Ascending aorta (tissue), 2 donors: ENCODE measurements at regions not wholly inside any gene's neighbourhood (a gene's known extent, or its start where the extent isn't known, plus 50 kb on each side); places are given as distances from the start of the nearest gene placed in this dataset.

ENCODE experiments used
- DNase-seq, 2 donors: peaks; one replicate each; pipeline ENCODE4 v3.0.0-alpha.2; 2019; ENCODE audit warnings: low spot score in 2 of 2
- H3K27ac ChIP-seq, 2 donors: fragments of 200-600 bp; sonication (generic); one replicate each; pipeline ENCODE4 v1.5.1; 2016 to 2017; ENCODE audit warnings: mild to moderate bottlenecking in 1 of 2
- H3K27me3 ChIP-seq: fragments of 200-600 bp; sonication (generic); one replicate; pipeline ENCODE4 v1.5.1; 2017
- H3K36me3 ChIP-seq, 2 donors: fragments of 200-600 bp; sonication (generic); one replicate each; pipeline ENCODE4 v1.5.1; 2016
- H3K4me1 ChIP-seq, 2 donors: fragments of 200-600 bp; sonication (generic); one replicate each; pipeline ENCODE4 v1.5.1; 2016 to 2017; ENCODE audit warnings: mild to moderate bottlenecking in 1 of 2
- H3K4me3 ChIP-seq, 2 donors: fragments of 200-600 bp; sonication (generic); one replicate each; pipeline ENCODE4 v1.5.1; 2016 to 2017; ENCODE audit warnings: mild to moderate bottlenecking in 1 of 2
- H3K9me3 ChIP-seq, 2 donors: fragments of 200-600 bp; sonication (generic); one replicate each; pipeline ENCODE4 v1.5.1; 2016
- CTCF ChIP-seq, 3 experiments: fragments of 200-600 bp in 2 of 3; fragments of 450-650 bp in 1 of 3; sonication (generic) in 2 of 3; IDR thresholded peaks; one replicate each; pipeline ENCODE4 v1.5.1; 2016 to 2019; ENCODE audit warnings: antibody characterized with exemption in 3 of 3, mild to moderate bottlenecking in 1 of 3, moderate library complexity in 1 of 3
- intact Hi-C: fragments of 100-400 bp; cut with DNase I; formaldehyde crosslinking; loops from one replicate; pipeline ENCODE4 v1.15.1; 2023

- H3K36me3 ChIP-seq: no peaks in the 10 kb centered on the region
- no peak overlapping the region for H3K27ac ChIP-seq
- intact Hi-C loops: no loop called here
- no peaks in the 10 kb centered on the region for H3K27me3 ChIP-seq
- DNase-seq: no peak
- H3K4me1 ChIP-seq: no peaks in the 10 kb centered on the region
- TF ChIP-seq CTCF (IDR thresholded peaks at IDR 0.05): no peak
- H3K9me3 ChIP-seq: no peaks in the 10 kb centered on the region
- no peak overlapping the region for H3K4me3 ChIP-seq
Measured at GRCh38 chr3:8328967-8329366, 172.7 kb upstream of the LMCD1 start.

- no peak for DNase-seq
- no peaks in the 10 kb centered on the region for H3K4me1 ChIP-seq
- no peak for TF ChIP-seq CTCF (IDR thresholded peaks at IDR 0.05)
- H3K4me3 ChIP-seq: no peak overlapping the region
- H3K9me3 ChIP-seq: no peaks in the 10 kb centered on the region
- intact Hi-C loops: no loop called here
- H3K27me3 ChIP-seq: no peaks in the 10 kb centered on the region
- no peaks in the 10 kb centered on the region for H3K36me3 ChIP-seq
- H3K27ac ChIP-seq: no peak overlapping the region
Measured at GRCh38 chr3:8329598-8329997, 172.0 kb upstream of the LMCD1 start.

- DNase-seq: no peak
- Histone ChIP-seq H3K4me1 (no peaks in the 10 kb centered on the region), H3K4me3 (no peak overlapping the region), H3K36me3 (no peaks in the 10 kb centered on the region), H3K27me3 (no peaks in the 10 kb centered on the region), H3K9me3 (no peaks in the 10 kb centered on the region), H3K27ac (no peak overlapping the region)
- intact Hi-C loops: no loop called here
- no peak for TF ChIP-seq CTCF (IDR thresholded peaks at IDR 0.05)
Measured at GRCh38 chr3:8336456-8336855, 165.2 kb upstream of the LMCD1 start.

GRCh38 chr3:8338424-8338823 is 163.2 kb upstream of the LMCD1 start:
- Histone ChIP-seq H3K9me3 (no peaks in the 10 kb centered on the region), H3K4me3 (no peak overlapping the region), H3K4me1 (no peaks in the 10 kb centered on the region), H3K27ac (no peak overlapping the region), H3K27me3 (no peaks in the 10 kb centered on the region), H3K36me3 (no peaks in the 10 kb centered on the region)
- no peak for TF ChIP-seq CTCF (IDR thresholded peaks at IDR 0.05)
- intact Hi-C loops: no loop called here
- no peak for DNase-seq

- H3K4me1 ChIP-seq: no peaks in the 10 kb centered on the region
- H3K9me3 ChIP-seq: peaks cover 0 to 19% of the 10 kb centered on the region in 2 donors
- H3K27ac ChIP-seq: no peak overlapping the region
- no peak overlapping the region for H3K4me3 ChIP-seq
- no peak for TF ChIP-seq CTCF (IDR thresholded peaks at IDR 0.05)
- DNase-seq: no peak
- H3K36me3 ChIP-seq: no peaks in the 10 kb centered on the region
- intact Hi-C loops: no loop called here
- no peaks in the 10 kb centered on the region for H3K27me3 ChIP-seq
Measured at GRCh38 chr3:8341821-8342247, 159.8 kb upstream of the LMCD1 start.

- Histone ChIP-seq H3K27ac (no peak overlapping the region), H3K27me3 (no peaks in the 10 kb centered on the region), H3K9me3 (peaks cover 0 to 19% of the 10 kb centered on the region in 2 donors), H3K36me3 (no peaks in the 10 kb centered on the region), H3K4me3 (no peak overlapping the region), H3K4me1 (no peaks in the 10 kb centered on the region)
- intact Hi-C loops: no loop called here
- TF ChIP-seq CTCF (IDR thresholded peaks at IDR 0.05): no peak
- no peak for DNase-seq
Measured at GRCh38 chr3:8343058-8343457, 158.6 kb upstream of the LMCD1 start.
